ENCODE measurements at regions not wholly inside any gene's neighbourhood (a gene's known extent, or its start where the extent isn't known, plus 50 kb on each side); places are given as distances from the start of the nearest gene placed in this dataset.

- Histone ChIP-seq H3K9me3 (ENCODE audit: control insufficient read depth, insufficient read depth, low read depth, low read length) (no peaks in the 10 kb centered on the region), H3K36me3 (ENCODE audit: control insufficient read depth, insufficient read depth, low read length) (no peaks in the 10 kb centered on the region), H3K4me1 (ENCODE audit: control insufficient read depth, insufficient read depth, low read length) (peaks cover 7% of the 10 kb centered on the region), H3K27me3 (ENCODE audit: control insufficient read depth, insufficient read depth, low read length) (no peaks in the 10 kb centered on the region), H3K4me3 (ENCODE audit: low read depth, low read length) (no peak overlapping the region), H3K27ac (ENCODE audit: low read depth, low read length) (no peak overlapping the region), H3K9ac (ENCODE audit: low read length) (no peak overlapping the region)
Observed at GRCh38 chr6:40924839-40925238, 114.2 kb downstream of the UNC5CL start.

- Histone ChIP-seq H3K9me3 (ENCODE audit: control insufficient read depth, insufficient read depth, low read depth, low read length) (no peaks in the 10 kb centered on the region), H3K9ac (ENCODE audit: low read length) (no peak overlapping the region), H3K27ac (ENCODE audit: low read depth, low read length) (no peak overlapping the region), H3K27me3 (ENCODE audit: control insufficient read depth, insufficient read depth, low read length) (0 out of 2 replicates have a peak, but pooled peaks cover under 1% of the 10 kb centered on the region), H3K4me3 (ENCODE audit: low read depth, low read length) (no peak overlapping the region), H3K4me1 (ENCODE audit: control insufficient read depth, insufficient read depth, low read length) (peaks cover 17% of the 10 kb centered on the region), H3K36me3 (ENCODE audit: control insufficient read depth, insufficient read depth, low read length) (no peaks in the 10 kb centered on the region)
Observed at GRCh38 chr6:40923880-40924279, 115.1 kb downstream of the UNC5CL start.

GRCh38 chr6:40923326-40923725 lies 115.7 kb downstream of the UNC5CL start:
- no peaks in the 10 kb centered on the region for H3K36me3 ChIP-seq (ENCODE audit: control insufficient read depth, insufficient read depth, low read length)
- H3K9ac ChIP-seq (ENCODE audit: low read length) = no peak overlapping the region
- H3K9me3 ChIP-seq (ENCODE audit: control insufficient read depth, insufficient read depth, low read depth, low read length) = no peaks in the 10 kb centered on the region
- H3K4me1 ChIP-seq (ENCODE audit: control insufficient read depth, insufficient read depth, low read length) = peaks cover 22% of the 10 kb centered on the region
- H3K27ac ChIP-seq (ENCODE audit: low read depth, low read length) = no peak overlapping the region
- no peak overlapping the region for H3K4me3 ChIP-seq (ENCODE audit: low read depth, low read length)
- 0 out of 2 replicates have a peak, but pooled peaks cover 3% of the 10 kb centered on the region for H3K27me3 ChIP-seq (ENCODE audit: control insufficient read depth, insufficient read depth, low read length)

- Histone ChIP-seq H3K4me1 (ENCODE audit: control insufficient read depth, insufficient read depth, low read length) (peaks cover 32% of the 10 kb centered on the region), H3K27ac (ENCODE audit: low read depth, low read length) (no peak overlapping the region), H3K9ac (ENCODE audit: low read length) (no peak overlapping the region), H3K27me3 (ENCODE audit: control insufficient read depth, insufficient read depth, low read length) (peaks cover 9% of the 10 kb centered on the region; the same call in 1 of the 2 replicates), H3K9me3 (ENCODE audit: control insufficient read depth, insufficient read depth, low read depth, low read length) (no peaks in the 10 kb centered on the region), H3K36me3 (ENCODE audit: control insufficient read depth, insufficient read depth, low read length) (no peaks in the 10 kb centered on the region), H3K4me3 (ENCODE audit: low read depth, low read length) (no peak overlapping the region)
Observed at GRCh38 chr6:40922281-40922680, 116.7 kb downstream of the UNC5CL start.

- peaks cover 33% of the 10 kb centered on the region for H3K4me1 ChIP-seq (ENCODE audit: control insufficient read depth, insufficient read depth, low read length)
- H3K27ac ChIP-seq (ENCODE audit: low read depth, low read length) = no peak overlapping the region
- H3K4me3 ChIP-seq (ENCODE audit: low read depth, low read length) = no peak overlapping the region
- no peaks in the 10 kb centered on the region for H3K9me3 ChIP-seq (ENCODE audit: control insufficient read depth, insufficient read depth, low read depth, low read length)
- no peaks in the 10 kb centered on the region for H3K36me3 ChIP-seq (ENCODE audit: control insufficient read depth, insufficient read depth, low read length)
- H3K27me3 ChIP-seq (ENCODE audit: control insufficient read depth, insufficient read depth, low read length) = peaks cover 9% of the 10 kb centered on the region; the same call in 1 of the 2 replicates
- no peak overlapping the region for H3K9ac ChIP-seq (ENCODE audit: low read length)
Observed at GRCh38 chr6:40918040-40918651, 120.9 kb downstream of the UNC5CL start.

GRCh38 chr6:40917603-40918002 lies 121.4 kb downstream of the UNC5CL start:
- Histone ChIP-seq H3K27me3 (ENCODE audit: control insufficient read depth, insufficient read depth, low read length) (peaks cover 9% of the 10 kb centered on the region; the same call in 1 of the 2 replicates), H3K36me3 (ENCODE audit: control insufficient read depth, insufficient read depth, low read length) (no peaks in the 10 kb centered on the region), H3K4me3 (ENCODE audit: low read depth, low read length) (no peak overlapping the region), H3K9me3 (ENCODE audit: control insufficient read depth, insufficient read depth, low read depth, low read length) (no peaks in the 10 kb centered on the region), H3K9ac (ENCODE audit: low read length) (no peak overlapping the region), H3K27ac (ENCODE audit: low read depth, low read length) (no peak overlapping the region), H3K4me1 (ENCODE audit: control insufficient read depth, insufficient read depth, low read length) (peaks cover 33% of the 10 kb centered on the region)

GRCh38 chr6:40916845-40917244 lies 122.2 kb downstream of the UNC5CL start:
- H3K27ac ChIP-seq (ENCODE audit: low read depth, low read length) = no peak overlapping the region
- H3K9ac ChIP-seq (ENCODE audit: low read length) = no peak overlapping the region

GRCh38 chr6:40915165-40915564 lies 123.9 kb downstream of the UNC5CL start:
- Histone ChIP-seq H3K36me3 (ENCODE audit: control insufficient read depth, insufficient read depth, low read length) (no peaks in the 10 kb centered on the region), H3K9me3 (ENCODE audit: control insufficient read depth, insufficient read depth, low read depth, low read length) (no peaks in the 10 kb centered on the region), H3K27me3 (ENCODE audit: control insufficient read depth, insufficient read depth, low read length) (peaks cover 9% of the 10 kb centered on the region; the same call in 1 of the 2 replicates), H3K4me1 (ENCODE audit: control insufficient read depth, insufficient read depth, low read length) (peaks cover 36% of the 10 kb centered on the region), H3K4me3 (ENCODE audit: low read depth, low read length) (no peak overlapping the region), H3K9ac (ENCODE audit: low read length) (no peak overlapping the region), H3K27ac (ENCODE audit: low read depth, low read length) (no peak overlapping the region)

More at GRCh38 chr6:40916845-40917244, 122.2 kb downstream of the UNC5CL start:
- Histone ChIP-seq H3K9me3 (ENCODE audit: control insufficient read depth, insufficient read depth, low read depth, low read length) (no peaks in the 10 kb centered on the region), H3K4me3 (ENCODE audit: low read depth, low read length) (no peak overlapping the region), H3K36me3 (ENCODE audit: control insufficient read depth, insufficient read depth, low read length) (no peaks in the 10 kb centered on the region), H3K27me3 (ENCODE audit: control insufficient read depth, insufficient read depth, low read length) (peaks cover 9% of the 10 kb centered on the region; the same call in 1 of the 2 replicates), H3K4me1 (ENCODE audit: control insufficient read depth, insufficient read depth, low read length) (peaks cover 36% of the 10 kb centered on the region)

GRCh38 chr6:40914005-40914404 lies 125.0 kb downstream of the UNC5CL start:
- Histone ChIP-seq H3K4me1 (ENCODE audit: control insufficient read depth, insufficient read depth, low read length) (peaks cover 24% of the 10 kb centered on the region), H3K4me3 (ENCODE audit: low read depth, low read length) (no peak overlapping the region), H3K27ac (ENCODE audit: low read depth, low read length) (no peak overlapping the region), H3K27me3 (ENCODE audit: control insufficient read depth, insufficient read depth, low read length) (peaks cover 9% of the 10 kb centered on the region; the same call in 1 of the 2 replicates), H3K36me3 (ENCODE audit: control insufficient read depth, insufficient read depth, low read length) (no peaks in the 10 kb centered on the region), H3K9ac (ENCODE audit: low read length) (no peak overlapping the region), H3K9me3 (ENCODE audit: control insufficient read depth, insufficient read depth, low read depth, low read length) (no peaks in the 10 kb centered on the region)

- Histone ChIP-seq H3K9ac (ENCODE audit: low read length) (no peak overlapping the region), H3K4me3 (ENCODE audit: low read depth, low read length) (no peak overlapping the region), H3K27ac (ENCODE audit: low read depth, low read length) (no peak overlapping the region), H3K27me3 (ENCODE audit: control insufficient read depth, insufficient read depth, low read length) (0 out of 2 replicates have a peak, but pooled peaks cover under 1% of the 10 kb centered on the region), H3K36me3 (ENCODE audit: control insufficient read depth, insufficient read depth, low read length) (no peaks in the 10 kb centered on the region), H3K4me1 (ENCODE audit: control insufficient read depth, insufficient read depth, low read length) (peaks cover 8% of the 10 kb centered on the region), H3K9me3 (ENCODE audit: control insufficient read depth, insufficient read depth, low read depth, low read length) (no peaks in the 10 kb centered on the region)
Observed at GRCh38 chr6:40912158-40912946, 126.7 kb downstream of the UNC5CL start.

GRCh38 chr6:40910260-40910893 lies 128.6 kb downstream of the UNC5CL start:
- H3K4me1 ChIP-seq (ENCODE audit: control insufficient read depth, insufficient read depth, low read length) = peaks cover 3% of the 10 kb centered on the region; the same call in 1 of the 2 replicates
- no peaks in the 10 kb centered on the region for H3K27me3 ChIP-seq (ENCODE audit: control insufficient read depth, insufficient read depth, low read length)
- H3K9ac ChIP-seq (ENCODE audit: low read length) = no peak overlapping the region
- no peak overlapping the region for H3K4me3 ChIP-seq (ENCODE audit: low read depth, low read length)
- H3K27ac ChIP-seq (ENCODE audit: low read depth, low read length) = no peak overlapping the region
- no peaks in the 10 kb centered on the region for H3K36me3 ChIP-seq (ENCODE audit: control insufficient read depth, insufficient read depth, low read length)
- no peaks in the 10 kb centered on the region for H3K9me3 ChIP-seq (ENCODE audit: control insufficient read depth, insufficient read depth, low read depth, low read length)

Data from HUES6 (cell line).